HG03175 (cell line): ENCODE measurements at regions not wholly inside any gene's neighbourhood (a gene's known extent, or its start where the extent isn't known, plus 50 kb on each side); places are given as distances from the start of the nearest gene placed in this dataset.
"Not testable (repeated sequence)": the region's sequence is repeated elsewhere in the genome, so short reads cannot be mapped to it uniquely, and the experiment has no call there.

Experiments used
- ATAC-seq: cut with Tn5 transposase; IDR thresholded peaks from one replicate; pipeline ENCODE4 v1.9.1; 2021; ENCODE audit warnings: mild to moderate bottlenecking, moderate library complexity; ENCODE audit not compliant: unreplicated experiment

DNA sequence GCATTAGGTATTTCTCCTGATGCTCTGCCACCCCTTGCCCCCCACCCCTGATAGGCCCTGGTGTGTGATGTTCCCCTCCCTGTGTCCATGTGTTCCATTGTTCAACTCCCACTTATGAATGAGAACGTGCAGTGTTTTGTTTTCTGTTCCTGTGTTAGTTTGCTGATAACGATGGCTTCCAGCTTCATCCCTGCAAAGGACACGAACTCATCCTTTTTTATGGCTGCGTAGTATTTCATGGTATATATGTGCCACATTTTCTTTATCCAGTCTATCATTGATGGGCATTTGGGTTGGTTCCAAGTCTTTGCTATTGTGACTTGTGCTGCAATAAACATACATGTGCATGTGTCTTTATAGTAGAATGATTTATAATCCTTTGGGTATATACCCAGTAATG, 109.7 kb upstream of the PITX1 start:
- ATAC-seq, result not testable (repeated sequence)

DNA sequence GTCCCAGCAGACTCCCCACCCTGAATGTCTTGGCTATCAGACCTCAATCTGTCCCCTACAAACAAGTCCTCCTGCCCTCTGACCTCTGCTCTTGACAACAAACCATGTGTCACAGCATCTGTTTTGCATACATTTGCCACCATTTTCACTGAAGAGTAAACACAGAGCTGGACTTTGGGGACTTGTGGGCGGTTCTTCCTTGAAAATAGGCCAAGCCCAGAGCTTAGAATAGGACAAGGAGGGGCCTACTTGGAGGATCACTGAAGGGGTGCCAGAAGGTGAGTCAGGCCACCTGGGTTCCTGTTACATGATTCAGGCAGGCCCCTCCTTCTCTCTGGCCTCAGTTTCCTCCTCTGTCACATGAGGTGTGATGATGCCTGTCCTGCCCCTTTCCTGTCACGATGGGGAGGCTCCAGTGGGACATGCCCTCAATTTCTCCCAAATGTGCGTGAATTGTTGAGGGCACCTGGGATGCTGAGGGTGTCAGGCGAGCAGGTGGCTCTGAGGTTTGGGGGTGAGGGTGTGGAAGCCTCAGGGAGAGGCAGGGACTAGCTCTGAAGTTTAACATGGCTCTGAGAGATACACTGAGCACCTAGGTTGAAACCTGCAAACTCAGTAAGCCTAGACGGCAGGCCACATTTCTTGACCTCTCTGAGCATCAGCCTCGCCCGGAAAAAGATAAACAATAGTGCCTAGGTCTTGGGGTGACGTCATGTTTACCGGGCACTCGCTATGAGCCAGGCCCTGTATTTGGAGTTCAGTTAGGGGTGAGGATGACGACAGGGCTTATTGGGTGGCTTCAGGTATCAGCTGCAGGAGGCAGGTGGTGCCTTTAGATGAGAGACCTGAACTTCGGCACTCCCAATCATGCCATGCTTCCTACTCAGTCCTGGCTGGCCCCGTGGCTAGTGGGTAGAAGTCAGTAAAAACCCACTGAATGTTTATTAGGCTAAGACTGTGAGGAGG, 107.6 kb upstream of the PITX1 start:
- no peak for ATAC-seq

DNA sequence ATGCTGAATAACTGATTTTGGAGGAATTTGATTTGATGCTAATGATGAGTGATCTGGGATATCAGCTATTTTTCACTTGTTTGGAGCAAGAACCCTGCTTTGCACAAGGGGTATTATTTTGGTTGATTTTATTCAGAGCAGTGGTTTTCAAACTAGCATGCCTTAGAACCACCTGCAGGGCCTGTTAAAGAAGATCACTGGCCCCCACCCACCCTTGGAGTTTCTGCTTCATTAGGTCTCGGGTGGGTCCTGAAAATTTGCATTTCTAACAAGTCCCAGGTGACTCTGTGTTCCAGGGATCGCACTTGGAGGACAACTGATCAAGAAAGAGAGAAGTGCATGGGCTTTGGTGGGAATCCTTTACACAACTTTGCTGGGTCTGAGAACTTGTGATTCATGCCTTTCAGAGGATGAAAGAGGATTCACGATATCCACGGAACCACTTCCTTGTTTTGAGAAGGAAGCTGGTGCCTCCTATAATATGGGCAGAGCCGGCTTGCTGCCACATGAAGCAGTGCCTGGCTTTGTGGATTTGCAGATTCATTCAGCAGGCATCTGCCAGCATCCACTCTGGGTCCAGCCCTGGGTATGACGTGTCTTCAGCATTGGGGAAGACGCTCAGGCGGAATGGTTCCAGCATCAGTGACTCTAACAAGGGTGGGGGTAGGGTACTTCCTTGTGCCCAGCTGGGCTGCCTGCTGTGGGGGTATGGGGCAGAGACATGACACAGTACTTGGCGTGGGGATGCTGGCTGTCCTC, 106.6 kb upstream of the PITX1 start:
- ATAC-seq, result no peak

DNA sequence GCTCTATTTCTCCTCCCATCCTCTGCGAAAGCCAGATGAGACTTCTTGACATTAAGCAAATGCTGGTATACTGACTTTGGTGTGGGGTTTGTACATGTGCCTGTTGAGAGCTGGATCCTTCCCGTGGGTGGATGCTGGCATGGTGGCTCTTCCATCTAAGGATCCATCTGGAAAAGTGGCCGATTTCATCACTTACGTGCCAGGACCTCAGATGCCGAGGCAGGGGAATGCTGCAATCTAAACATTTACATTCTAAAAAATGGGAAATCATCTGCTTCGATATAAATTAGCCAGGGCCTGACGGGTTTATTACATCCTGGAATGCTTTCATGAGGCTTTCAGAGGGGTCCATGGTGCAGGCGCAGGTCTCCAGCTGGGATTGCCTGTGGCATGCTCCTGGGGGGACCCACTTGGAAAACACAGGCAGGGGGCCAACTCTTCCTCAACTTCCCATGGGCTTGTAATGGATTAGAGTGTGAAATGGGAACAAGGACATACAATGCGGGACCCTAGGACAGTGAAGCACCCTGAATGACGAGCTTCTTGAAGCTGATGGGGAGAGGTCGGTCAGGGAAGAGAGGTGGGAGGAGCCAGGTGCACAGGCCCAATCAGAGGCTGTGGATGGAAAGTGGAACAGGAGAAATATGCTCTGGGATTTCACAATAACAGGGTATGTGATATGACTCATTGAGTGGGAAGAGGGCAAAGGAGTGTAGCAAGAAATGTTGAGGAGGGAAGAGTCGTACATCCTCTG, 105.5 kb upstream of the PITX1 start:
- no peak for ATAC-seq

DNA sequence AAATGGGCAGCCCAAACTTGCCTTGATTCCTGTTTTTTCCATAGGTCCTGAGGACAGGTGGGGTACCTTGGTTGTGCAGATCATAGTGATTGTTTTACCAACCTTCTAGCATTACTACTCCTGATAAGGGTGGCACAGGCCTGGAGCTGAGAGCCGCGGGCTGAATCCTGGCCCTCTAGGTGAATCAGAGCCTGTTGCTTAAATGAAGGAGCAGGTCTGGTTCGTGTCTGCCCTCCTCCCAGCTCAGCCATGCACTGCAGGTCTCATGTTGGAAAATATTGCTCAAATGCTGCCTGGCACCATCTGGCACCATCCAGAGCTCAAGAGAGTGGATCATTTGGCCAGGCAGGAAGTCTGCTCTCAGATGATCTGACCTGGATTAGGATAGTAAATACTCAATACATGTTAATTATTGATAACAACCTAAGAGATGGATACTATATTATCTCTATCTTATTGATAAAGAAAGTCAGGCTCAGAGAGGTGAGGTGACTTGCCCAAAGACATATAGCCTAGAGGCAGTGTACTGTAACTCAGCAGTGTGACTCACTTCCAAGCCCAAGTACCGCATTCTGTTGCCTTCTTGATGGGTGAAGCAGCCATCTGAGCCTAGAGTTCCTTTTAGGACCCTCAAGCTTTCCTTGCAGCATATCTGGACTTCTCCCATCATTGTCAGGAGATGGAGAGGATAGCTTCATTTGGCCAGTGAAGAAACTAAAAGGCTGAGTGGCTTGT, 104.3 kb upstream of the PITX1 start:
- no peak for ATAC-seq

DNA sequence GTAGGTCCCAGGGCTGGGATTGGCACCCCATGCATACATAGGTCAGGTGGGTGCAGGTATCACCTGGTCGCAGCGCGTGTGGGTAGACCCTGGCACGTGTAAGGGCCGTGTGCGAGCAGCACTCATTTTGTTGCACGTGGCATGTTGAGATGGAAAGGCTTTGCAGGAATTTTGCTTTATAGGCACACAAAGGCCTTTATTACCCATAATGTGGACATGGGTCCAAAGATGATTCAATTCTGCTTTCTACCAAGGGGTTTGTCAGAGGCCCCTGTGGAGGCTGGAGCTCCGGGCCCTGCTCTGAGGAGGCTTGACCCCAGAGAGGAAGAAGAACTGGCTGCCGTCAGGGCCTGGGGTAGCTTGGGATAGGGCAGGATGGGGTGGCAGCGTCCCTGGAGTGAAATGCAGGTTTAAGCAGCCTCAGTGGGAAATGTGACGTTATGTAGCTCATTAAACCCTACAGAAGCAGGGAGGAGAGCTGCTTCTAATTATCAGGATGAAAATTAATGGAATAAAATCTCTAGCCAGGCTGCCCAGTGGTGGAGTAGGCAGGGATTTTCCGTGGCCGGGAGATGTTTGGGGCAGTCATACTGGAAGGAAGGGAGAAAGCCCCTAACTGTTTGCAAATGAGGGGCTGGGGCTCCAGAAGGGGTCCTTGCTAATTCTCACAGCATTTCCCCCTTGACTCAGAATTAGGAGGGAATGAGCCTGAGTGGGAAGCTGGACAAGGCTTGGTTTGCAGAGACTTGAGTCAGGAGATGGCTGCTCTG, 103.3 kb upstream of the PITX1 start:
- ATAC-seq, result no peak

DNA sequence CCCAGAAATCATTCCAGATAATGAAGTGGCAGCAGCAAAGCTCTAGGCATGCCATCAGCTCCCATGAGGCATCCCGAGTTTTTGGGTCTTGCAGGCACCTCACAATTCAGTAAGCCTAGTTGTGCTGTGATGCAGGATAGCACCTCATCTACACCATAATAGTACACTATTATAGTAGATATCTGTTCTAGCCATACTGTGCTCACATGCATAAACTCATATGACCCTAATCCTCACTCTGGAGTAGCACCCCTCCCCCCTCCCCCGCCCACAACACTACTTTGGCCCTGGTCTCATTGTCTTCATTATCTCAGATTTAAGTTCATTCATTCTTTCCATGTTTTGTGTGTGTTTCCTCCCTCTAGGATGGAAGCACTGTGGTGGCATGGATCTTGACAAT, 102.5 kb upstream of the PITX1 start:
- ATAC-seq, result no peak

DNA sequence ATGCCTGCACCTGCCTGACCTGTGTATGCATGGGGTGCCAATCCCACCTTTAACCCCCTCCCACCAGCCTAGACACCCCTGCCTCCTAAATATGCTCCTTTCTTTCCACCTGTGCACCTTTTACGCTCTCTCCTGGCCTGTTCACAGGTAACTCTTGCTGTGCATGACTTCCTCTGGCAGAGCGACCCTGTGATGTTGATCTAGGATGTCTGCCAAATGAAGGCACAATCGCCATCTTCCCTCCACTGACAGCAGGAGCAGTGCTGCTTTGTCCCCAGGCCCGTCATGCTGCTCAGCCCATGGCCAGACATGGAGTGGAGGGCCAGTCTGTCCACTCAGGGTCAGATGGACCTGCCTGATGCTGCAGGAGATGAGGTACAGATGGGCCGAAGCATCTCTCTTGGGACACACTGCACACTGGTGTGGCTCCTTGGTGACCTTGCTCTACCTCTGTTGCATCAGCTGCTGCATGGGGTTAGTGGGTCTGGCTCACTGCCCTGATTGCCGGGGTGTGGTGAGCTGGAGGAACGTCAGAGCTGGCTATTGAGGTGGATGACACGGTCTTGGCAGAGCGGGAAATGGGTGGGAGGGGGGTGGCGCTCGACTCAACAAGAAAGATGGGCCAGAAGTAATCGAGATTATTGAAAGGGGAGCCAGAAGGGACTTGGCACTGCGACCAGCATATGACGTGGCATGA, 101.7 kb upstream of the PITX1 start:
- ATAC-seq, result no peak

DNA sequence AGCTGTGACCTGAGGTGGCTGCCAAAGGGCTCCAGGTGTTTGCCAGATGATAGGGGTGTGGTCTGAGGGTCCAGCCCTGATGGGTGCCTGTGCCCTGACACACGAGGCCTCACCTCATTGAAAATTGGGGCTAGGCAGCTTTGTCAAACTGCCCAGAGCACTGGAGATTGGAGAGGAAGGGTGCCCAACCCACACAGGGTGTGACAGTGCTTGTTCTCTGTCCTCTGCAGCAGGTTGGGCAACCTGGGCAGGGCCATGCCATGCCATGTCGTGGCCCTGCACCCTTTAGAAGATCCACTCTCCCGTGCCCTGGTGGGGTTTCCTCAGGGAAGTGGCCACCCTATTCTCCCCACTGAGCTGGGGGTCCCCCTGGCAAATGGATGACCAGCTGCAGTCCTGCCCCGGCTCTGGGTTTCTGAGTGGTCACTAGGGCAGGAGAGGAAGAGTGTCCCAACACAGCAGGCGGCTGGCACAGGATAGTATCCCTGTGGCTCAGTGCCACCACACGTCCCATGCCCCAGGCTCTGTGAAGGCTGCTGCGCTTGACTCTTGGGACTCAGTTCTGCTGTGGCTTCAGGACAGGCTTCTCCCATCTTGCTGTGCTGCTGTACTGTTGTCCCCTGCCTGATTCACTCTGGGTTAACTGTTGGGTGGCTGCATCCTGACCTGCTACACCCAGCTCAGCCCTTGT, 100.8 kb upstream of the PITX1 start:
- no peak for ATAC-seq

DNA sequence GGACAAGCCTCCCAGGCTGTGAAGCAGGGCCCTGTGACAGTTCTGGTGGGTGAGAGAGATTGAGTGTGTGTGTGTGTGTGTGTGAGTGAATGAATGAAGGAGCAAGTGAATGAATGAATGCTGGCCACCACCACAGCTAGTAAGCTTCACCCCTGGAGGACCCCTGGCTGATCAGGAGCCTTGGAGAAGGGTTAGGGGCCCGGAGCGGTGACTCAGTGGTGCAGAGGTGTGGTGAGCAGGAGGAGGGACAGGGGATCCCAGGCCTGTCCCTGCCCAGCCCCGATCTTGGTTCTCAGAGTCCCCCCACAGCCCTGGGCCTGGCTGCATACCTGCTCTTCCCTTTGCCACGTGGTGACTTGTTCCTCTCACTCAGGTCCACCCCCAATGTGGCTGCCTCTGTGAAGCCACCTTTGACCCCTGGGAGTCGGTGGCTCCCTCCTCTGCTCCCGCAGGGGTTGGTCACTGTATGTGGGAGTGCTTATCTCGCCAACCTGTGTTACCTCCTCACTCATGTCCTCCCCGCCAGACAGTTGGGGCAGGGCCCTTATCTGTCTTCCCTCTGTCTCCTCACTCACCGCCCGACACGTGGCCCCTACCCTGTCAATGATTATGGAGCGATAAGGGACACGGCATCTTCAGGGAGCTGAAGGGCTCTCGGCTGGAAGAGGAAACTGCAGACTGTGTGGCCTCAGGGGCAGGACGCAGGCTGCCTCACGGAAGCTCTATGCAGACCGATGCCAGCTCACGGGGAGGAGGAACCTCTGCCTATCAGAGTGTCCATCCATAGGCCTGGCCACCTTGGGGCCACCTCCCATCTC, 99.9 kb upstream of the PITX1 start:
- no peak for ATAC-seq

DNA sequence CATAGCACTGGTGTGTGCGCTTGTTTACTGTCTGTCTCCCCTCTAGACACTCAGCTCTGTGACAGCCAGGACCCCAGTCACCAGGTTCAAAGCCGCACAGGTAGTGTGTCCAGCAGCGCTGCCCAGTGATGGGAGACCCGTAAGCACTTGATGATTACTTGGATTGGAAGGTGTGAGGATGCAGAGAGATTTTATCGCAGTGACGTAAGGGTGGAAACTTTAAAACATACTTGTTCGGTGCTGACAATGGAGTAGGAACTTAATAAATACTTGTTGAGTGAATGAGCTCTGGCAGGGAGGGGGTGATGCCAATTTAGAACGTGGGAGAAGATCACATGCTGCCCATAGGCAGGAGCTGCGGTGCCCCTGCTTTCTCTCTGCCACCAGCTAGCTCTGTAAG, 99.2 kb upstream of the PITX1 start:
- ATAC-seq, result no peak

DNA sequence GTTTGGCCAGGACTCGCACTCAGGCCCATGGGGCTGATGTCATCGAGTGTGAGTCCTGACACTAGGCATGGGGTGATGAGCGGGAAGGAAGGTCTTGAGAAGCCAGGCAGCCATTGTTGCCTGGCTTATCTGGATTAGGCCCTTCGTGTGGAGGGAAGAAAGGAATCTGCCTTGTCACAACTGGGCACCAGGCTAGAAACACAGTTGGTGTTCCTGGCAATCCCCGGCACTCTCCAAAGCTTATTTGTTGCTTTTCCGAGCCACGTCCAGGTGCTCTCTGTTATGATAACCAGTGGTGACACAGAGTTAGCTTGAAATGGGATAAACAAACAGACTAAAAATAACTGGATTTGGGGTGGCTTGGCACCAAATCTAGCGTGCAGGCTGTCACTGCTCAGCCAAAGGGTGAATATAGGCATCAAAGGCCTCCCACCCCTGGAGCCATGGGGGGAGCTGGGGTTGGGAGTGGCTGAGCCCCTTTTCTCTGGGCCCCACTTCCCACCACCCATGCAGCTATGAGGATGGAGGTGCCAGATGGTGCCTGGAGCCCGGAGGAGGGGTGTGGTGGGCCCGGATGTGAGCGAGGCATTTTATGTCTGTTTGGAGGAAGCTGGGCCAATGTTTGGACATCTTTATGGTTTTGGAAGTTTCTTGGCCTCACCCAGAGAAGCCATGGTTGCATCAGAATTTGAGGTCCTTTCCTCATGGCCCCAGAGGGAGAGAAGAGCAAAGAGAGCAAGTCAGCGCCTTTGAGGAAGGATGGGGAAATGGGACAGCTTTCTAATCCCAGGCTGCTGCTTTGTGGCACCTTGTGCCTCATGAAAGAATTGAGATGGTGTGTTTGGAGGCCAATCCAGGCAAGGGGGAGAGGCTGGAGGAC, 98.0 kb upstream of the PITX1 start:
- no peak for ATAC-seq

DNA sequence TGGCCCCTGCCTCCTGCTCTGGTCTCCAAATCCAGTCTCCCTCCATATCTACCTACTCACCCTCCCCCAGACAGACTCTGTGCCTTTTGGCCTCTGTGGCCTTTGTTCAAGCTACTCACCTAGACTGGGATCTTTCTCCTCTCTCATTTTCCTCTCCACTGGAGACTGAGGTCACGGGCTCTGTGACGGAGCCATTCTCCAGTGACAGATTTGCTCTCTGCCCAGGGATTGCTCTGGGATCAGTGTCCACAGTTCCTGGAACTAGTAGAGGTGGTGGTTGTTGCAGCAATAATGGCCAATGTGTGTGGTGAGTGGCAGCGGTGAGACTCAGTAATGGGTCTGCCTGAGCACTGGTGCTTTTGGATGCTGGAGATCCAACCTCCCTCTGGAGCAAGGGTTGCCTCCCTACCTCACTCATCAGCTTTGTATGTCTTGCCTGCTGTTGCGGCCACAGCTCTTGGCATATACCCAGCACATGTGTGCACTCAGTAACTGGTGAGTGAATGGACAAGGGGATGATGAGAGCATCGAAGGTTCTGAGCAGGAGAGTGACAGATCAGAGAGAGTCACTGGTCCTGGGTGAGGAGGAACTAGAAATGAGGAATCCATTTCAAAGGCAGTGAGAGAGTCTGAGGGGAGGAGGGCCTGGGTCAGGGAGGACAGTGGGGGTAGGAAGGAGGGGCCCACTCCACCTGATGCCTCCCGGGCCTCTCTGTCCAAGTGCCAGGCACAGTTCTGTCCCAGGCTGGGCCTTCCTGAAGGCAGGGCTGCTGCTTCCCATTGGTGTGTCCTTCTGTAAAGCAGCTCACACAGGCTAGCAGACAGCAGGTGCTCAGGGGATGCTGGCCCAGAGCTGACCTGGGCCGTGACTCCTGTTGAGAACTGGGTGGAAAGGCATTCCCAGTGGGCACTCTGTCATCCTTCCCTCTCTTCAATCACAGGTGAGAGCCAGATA, 96.5 kb upstream of the PITX1 start:
- no peak for ATAC-seq

DNA sequence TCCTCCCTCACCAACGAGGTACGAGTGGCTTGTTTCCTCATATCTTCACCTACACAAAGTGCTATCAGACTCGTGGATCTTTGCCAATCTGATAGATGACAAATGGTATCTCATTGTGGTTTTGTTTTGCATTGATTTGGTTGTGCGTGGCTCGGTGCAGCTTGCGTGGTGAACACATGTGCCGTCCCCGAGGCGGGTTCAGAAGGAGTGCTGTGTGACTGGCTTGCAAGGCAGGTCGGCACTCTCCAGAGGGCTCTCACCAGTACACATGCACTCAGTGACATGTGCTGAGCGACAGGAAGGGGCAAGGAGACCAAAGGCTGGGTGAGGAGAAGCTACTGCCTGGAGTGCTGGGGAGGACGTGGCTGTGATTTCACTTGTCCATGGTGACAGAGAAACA, 95.3 kb upstream of the PITX1 start:
- no peak for ATAC-seq

DNA sequence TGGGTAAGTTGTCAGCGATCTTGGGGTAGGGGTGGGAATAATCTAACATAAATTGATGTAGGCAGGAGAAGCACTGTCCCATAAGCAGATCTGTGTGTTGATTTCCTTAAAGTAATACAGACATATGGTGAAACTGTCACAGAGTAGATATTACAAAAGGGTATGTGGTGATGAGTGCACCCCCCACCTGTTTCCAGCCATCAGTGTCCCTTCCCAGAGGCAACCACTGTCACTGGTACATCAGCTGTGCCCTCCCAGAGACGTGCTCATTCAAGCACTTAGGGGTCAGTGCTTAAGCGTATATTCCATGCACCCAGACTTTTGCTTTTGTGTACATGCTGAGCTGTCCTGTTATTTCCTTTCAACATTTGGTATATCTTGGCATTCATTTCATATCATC, 94.3 kb upstream of the PITX1 start:
- ATAC-seq, result no peak
